Lung (tissue), 12 donors: ENCODE measurements at regions not wholly inside any gene's neighbourhood (a gene's known extent, or its start where the extent isn't known, plus 50 kb on each side); places are given as distances from the start of the nearest gene placed in this dataset. TPM values are rescaled to one million over a fixed set of nuclear protein-coding genes. Genes with fewer than 3 reads are reported as not detected.
A peak's percentile ranks its signal among the peaks of the same experiment; 100 is the strongest.

Experiments
- ATAC-seq: fragments of 200-7000 bp; cut with Tn5 transposase; one replicate; pipeline ENCODE4 v1.9.1; 2020; ENCODE audit warnings: moderate number of reproducible peaks; ENCODE audit not compliant: insufficient read depth, low FRiP score
- DNase-seq, 3 donors: peaks; one replicate each; pipeline ENCODE4 v3.0.0-alpha.2; 2013 to 2017
- H3K27ac ChIP-seq, 2 donors: one replicate each; pipeline ENCODE4 v1.5.1; 2013; ENCODE audit warnings: mild to moderate bottlenecking in 2 of 2, moderate library complexity in 2 of 2, control low read depth in 1 of 2, inconsistent platforms in 1 of 2, low read depth in 1 of 2, low read length in 1 of 2
- H3K27me3 ChIP-seq, 3 donors: one replicate each; pipeline ENCODE4 v1.5.1; 2013; ENCODE audit warnings: low read length in 2 of 3; ENCODE audit not compliant: control insufficient read depth in 3 of 3, insufficient read depth in 3 of 3
- H3K36me3 ChIP-seq, 4 donors: one replicate each; pipeline ENCODE4 v1.5.1; 2013; ENCODE audit warnings: low read length in 4 of 4, mild to moderate bottlenecking in 1 of 4, moderate library complexity in 1 of 4; ENCODE audit not compliant: control insufficient read depth in 4 of 4, insufficient read depth in 4 of 4
- H3K4me1 ChIP-seq, 5 donors: one replicate each; pipeline ENCODE4 v1.5.1; 2013; ENCODE audit warnings: low read length in 5 of 5, mild to moderate bottlenecking in 2 of 5, moderate library complexity in 1 of 5; ENCODE audit not compliant: control insufficient read depth in 5 of 5, insufficient read depth in 5 of 5
- H3K4me3 ChIP-seq: one replicate; pipeline ENCODE4 v1.5.1; 2013; ENCODE audit warnings: mild to moderate bottlenecking, control low read depth, moderate library complexity
- H3K9ac ChIP-seq, 2 donors: one replicate each; pipeline ENCODE4 v1.5.1; 2013; ENCODE audit warnings: low read length in 2 of 2, control low read depth in 1 of 2; ENCODE audit not compliant: insufficient read depth in 1 of 2
- H3K9me3 ChIP-seq, 4 donors: one replicate each; pipeline ENCODE4 v1.5.1; 2013; ENCODE audit warnings: low read length in 3 of 4, mild to moderate bottlenecking in 1 of 4, moderate library complexity in 1 of 4; ENCODE audit not compliant: control insufficient read depth in 4 of 4, insufficient read depth in 3 of 4
- WGBS, 2 donors: extraction: QIAGEN DNeasy Blood & Tissue Kit; methylation state at CpG; one replicate each; pipeline ENCODE4 v1.1.7; 2013; 5-methylcytosine and 5-hydroxymethylcytosine counted together
- small RNA-seq: library from RNA; depleted of rRNA; stranded (forward); fragments of <200 nt; gene quantifications from one replicate; pipeline ENCODE3, GENCODE V24; 2014; ENCODE audit warnings: low replicate concordance
- TF ChIP-seq, protein P1 (sequence below): IDR thresholded peaks from 2 replicates; pipeline ENCODE4 v1.5.1; 2012; ENCODE audit warnings: mild to moderate bottlenecking; ENCODE audit errors: control extremely low read depth, extremely low read depth
- donor health status: control.
- donor health status: control.
- donor health status: Bipolar disorder and iron deficiency.
- donor health status: healthy.
- donor health status: DM: yes; HTN: yes; CAD: no.

DNA sequence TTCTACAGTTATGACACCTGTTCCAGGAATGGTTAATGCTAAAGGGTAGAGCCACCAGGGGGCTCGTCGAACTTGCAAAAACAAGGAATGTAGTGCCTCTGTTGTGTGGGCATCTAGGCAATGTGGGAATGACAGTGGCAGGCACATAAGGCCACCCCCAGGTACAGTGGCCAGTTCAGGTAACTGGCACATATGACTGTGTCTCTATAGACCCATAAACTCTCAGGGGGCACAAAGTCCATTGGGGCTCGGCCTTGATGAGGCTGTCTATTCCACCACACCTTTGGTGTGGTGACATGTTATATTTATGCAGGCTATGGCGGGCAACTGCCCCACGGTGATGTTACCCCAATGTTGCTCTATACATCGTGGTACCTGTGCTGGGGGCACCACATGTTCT is 59.6 kb upstream of the FAM120A start:
- Histone ChIP-seq H3K4me1 (peaks cover 0 to 8% (median 0%) of the 10 kb centered on the region in 5 donors), H3K9me3 (peaks cover 0 to 4% (median 0%) of the 10 kb centered on the region in 4 donors), H3K27me3 (no peaks in the 10 kb centered on the region), H3K4me3 (no peak overlapping the region), H3K9ac (no peak overlapping the region), H3K27ac (no peak overlapping the region), H3K36me3 (no peaks in the 10 kb centered on the region)
- TF ChIP-seq, protein P1, sequence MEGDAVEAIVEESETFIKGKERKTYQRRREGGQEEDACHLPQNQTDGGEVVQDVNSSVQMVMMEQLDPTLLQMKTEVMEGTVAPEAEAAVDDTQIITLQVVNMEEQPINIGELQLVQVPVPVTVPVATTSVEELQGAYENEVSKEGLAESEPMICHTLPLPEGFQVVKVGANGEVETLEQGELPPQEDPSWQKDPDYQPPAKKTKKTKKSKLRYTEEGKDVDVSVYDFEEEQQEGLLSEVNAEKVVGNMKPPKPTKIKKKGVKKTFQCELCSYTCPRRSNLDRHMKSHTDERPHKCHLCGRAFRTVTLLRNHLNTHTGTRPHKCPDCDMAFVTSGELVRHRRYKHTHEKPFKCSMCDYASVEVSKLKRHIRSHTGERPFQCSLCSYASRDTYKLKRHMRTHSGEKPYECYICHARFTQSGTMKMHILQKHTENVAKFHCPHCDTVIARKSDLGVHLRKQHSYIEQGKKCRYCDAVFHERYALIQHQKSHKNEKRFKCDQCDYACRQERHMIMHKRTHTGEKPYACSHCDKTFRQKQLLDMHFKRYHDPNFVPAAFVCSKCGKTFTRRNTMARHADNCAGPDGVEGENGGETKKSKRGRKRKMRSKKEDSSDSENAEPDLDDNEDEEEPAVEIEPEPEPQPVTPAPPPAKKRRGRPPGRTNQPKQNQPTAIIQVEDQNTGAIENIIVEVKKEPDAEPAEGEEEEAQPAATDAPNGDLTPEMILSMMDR, result no peak
- ATAC-seq, result no peak
- WGBS, 2 donors, result 92 to 96% methylated on average over 6 of the region's 6 CpGs
- DNase-seq, result no peak

DNA sequence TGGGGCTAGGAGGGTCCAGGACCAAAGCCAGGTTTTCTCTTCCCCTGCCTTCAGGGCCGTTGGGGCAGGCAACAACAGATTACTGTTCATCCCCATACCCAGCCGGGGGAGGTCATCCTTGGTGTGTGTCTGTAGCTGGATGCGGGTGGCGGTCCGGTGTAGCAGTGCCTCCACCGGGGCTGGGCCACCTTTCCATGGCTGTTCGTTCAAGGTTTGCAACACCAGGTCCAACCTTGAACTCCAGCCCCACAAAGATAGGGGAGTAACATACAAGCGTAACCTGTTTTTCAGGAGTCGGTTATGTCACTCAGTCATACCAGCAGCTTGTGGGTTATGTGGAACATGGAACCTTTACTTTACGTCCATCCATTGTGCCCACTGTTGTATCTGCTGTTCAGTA is 58.5 kb upstream of the FAM120A start:
- ATAC-seq (no peak), DNase-seq (no peak)
- Histone ChIP-seq H3K9ac (no peak overlapping the region), H3K36me3 (no peaks in the 10 kb centered on the region), H3K27ac (no peak overlapping the region), H3K27me3 (no peaks in the 10 kb centered on the region), H3K4me1 (peaks cover 0 to 8% (median 0%) of the 10 kb centered on the region in 5 donors), H3K4me3 (peak overlapping the region; percentile 5), H3K9me3 (peaks cover 0 to 4% (median 0%) of the 10 kb centered on the region in 4 donors)
- TF ChIP-seq, protein P1, result no peak
- 94 to 95% methylated on average over 10 of the region's 10 CpGs for WGBS, 2 donors

Small RNA genes lying in the stretch of these regions (small RNA-seq; reads per million reads assigned to genes)
- gene RNU6-829P, result not detected
